Ramos (cell line): ENCODE measurements at regions not wholly inside any gene's neighbourhood (a gene's known extent, or its start where the extent isn't known, plus 50 kb on each side); places are given as distances from the start of the nearest gene placed in this dataset.
"Not testable (repeated sequence)": the region's sequence is repeated elsewhere in the genome, so short reads cannot be mapped to it uniquely, and the experiment has no call there.

Experiments
- in situ Hi-C: fragments of 300-500 bp; cut with MboI; formaldehyde crosslinking; loops from one replicate; pipeline ENCODE4 v1.14.3; 2022; ENCODE audit warnings: low sequenced_read_pairs; ENCODE audit not compliant: unreplicated experiment

GRCh38 chr6:71665931-71666330 lies 220.4 kb upstream of the RIMS1 start:
- in situ Hi-C loops: no loop called here

DNA sequence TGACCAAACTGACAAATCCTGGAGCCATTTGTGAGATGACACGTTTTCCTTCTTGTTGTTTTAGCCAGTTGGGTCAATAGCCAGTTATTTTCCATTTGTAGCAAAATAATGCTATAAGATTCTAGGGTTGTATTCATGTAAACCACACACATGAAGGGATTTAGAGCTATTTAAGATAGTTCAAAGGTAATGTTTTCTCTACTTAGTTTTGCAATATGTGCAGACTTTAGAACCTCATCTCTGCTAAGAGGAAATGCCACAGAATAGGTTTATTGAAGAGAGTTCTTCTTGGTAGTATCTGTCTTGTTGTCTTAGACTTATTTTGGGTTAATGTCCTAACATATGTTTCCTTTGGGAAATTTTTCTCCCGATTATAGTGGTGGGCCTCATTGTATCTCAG lies 213.5 kb upstream of the RIMS1 start:
- in situ Hi-C loops: no loop called here

DNA sequence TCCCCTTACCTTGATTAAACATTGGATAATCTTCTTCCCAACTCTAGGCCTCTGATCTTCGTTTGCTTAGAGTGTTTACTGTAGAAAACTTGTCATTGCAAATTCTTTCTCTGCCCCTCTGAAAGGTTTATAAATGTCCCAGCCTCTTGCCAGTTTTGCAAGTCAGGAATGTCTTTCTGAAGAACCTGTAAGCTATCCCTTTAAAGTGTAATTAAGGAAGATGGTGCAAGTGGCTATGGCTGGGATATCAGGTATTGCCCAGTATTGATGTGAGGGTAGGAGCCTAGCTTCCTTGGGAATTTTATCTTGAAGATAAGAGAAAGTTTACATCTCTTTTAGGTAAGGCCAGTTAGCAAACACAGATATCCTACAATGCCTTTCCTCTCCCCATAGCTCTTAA lies 211.0 kb upstream of the RIMS1 start:
- in situ Hi-C loops: no loop called here

GRCh38 chr6:71676298-71676697 lies 210.1 kb upstream of the RIMS1 start:
- in situ Hi-C loops: no loop called here

DNA sequence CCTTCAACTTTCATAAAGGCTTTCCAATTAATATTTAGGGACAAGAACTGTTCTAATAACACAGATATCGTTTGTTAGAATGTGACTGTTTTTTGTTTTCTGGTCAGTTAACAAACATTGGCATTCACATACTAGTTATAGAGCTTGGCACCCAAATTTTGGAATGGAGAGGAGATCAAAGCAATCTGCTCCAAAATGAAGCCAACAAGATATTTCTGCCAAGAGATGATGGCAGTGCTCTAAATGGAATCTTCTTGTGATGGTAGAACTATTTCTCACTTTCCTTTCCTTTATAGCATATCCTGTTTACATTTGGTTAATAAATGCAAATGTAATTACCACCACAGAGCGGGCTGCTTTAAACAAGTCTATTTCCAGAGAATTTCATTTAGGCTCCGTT lies 208.3 kb upstream of the RIMS1 start:
- in situ Hi-C loops: no loop called here

DNA sequence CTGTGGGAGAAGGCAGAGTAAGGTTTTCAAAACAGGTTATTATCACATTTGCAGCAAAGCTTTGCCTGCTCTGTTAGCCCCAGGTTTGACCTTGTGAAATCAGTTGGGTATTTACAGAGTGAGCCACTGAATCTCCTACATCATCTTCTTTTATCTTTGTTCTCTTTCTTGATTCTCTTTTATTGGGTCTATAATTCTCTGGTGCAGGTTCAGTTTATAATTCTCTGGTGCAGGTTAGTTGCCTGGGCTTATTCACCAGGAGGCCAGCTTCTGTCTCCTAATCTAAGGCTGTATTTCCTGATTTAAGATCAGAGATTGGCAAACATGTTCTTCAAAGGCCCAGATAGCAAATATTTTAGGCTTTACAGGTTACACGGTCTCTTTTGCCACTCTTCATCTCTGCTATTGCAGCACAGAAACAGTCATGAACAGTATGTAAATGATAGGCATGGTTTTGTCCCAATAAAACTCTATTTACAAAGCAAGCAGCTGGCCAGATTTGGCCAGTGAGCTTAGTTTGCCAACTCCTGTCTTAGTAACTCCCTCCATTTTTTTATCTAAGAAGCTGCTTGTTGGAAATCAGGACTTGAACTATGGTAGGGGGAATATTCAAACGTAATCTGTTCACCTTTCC lies 205.0 kb upstream of the RIMS1 start:
- in situ Hi-C loops: no loop called here

DNA sequence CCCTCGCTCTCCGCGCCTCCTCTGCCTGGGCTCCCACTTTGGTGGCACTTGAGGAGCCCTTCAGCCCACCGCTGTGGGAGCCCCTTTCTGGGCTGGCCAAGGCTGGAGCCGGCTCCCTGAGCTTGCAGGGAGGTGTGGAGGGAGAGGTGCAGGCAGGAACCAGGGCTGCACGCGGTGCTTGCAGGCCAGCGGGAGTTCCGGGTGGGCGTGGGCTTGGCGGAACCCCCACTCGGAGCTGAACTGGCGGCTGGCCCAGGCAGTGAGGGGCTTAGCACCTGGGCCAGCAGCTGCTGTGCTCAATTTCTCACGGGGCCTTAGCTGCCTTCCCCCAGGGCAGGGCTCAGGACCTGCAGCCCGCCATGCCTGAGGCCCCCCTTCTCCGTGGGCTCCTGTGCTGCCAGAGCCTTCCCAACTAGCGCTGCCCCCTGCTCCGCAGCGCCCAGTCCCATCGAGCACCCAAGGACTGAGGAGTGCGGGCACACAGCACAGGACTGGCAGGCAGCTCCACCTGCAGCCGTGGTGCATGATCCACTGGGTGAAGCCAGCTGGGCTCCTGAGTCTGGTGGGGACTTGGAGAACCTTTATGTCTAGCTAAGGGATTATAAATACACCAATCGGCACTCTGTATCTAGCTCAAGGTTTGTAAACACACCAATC lies 200.2 kb upstream of the RIMS1 start:
- in situ Hi-C loops: not testable (repeated sequence)

DNA sequence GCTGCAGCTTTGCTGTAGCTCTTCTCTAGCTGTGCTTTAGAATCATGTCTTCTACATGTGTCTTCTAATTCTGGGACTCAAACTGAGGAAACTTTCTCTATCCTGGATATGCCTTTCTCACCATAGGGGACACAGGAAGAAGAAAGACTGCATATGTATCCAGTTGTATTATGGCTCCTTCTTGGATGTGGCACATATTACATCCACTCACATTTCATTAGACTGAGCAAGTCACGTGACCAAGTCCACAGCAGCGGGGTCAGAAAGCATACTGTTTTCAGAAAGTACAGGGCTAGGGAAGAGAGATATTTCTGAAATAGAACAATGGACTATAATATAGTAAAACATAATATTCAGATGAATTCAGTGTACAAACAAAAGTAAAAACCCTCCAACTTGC lies 187.6 kb upstream of the RIMS1 start:
- in situ Hi-C loops: no loop called here

- in situ Hi-C loops: no loop called here
Observed at GRCh38 chr6:71706523-71706922, 179.8 kb upstream of the RIMS1 start.

- in situ Hi-C loops: no loop called here
Observed at GRCh38 chr6:71707059-71707458, 179.3 kb upstream of the RIMS1 start.

GRCh38 chr6:71720705-71721104 lies 165.6 kb upstream of the RIMS1 start:
- in situ Hi-C loops: no loop called here

GRCh38 chr6:71721642-71722041 lies 164.7 kb upstream of the RIMS1 start:
- in situ Hi-C loops: no loop called here

DNA sequence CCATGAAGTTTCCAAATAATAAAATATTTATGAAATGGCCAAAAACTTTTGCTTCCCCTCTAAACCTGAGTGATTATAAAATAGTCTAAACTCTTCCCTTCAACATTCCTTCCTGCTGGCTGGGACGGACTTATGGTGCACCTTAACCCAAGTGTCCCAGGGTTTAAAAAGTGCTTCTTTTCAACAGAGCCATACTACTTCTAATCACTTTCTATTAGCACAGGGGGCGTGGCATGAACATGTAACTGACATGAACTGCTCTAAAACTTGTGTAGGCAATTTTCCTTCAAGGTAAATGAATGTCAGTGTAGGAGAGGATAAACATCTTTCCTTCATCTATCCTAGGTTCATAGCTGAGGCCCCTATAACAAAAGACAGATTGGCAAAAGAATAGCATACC lies 163.6 kb upstream of the RIMS1 start:
- in situ Hi-C loops: no loop called here

- in situ Hi-C loops: no loop called here
Observed at GRCh38 chr6:71724456-71725125, 161.8 kb upstream of the RIMS1 start.

- in situ Hi-C loops: no loop called here
Observed at GRCh38 chr6:71725126-71725470, 161.3 kb upstream of the RIMS1 start.

- in situ Hi-C loops: no loop called here
Observed at GRCh38 chr6:71726121-71726520, 160.2 kb upstream of the RIMS1 start.

DNA sequence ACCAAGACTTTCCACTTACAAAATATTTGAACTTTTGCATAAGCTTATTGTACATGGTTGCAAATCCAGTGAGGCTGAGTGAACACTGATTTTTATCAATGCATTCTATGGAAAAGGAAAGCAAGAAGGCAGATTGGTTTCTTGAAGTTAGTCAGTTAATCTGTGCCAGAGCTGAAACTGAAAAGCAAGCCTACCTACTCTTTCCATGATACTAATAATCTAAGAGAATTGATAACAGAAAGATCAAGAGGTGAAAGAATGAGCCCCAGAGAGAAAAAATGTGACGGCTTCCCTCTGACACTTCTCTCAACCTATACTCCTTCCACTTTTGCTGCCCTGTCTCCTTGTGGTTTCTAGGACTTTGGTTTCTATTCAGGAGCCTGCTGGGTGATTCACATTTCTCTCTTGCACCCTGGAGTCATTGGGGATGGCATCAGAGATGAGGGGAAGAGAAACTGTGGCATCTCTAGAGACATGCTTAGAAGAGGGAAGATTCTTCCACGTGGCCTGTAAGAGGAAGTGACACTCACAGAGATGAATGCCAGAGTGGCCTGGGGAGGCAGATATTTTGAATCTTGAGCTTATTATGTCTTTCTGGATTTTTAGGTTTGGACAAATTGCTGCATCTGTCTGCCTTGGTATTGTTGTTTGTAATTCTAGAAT lies 158.6 kb upstream of the RIMS1 start:
- in situ Hi-C loops: no loop called here

DNA sequence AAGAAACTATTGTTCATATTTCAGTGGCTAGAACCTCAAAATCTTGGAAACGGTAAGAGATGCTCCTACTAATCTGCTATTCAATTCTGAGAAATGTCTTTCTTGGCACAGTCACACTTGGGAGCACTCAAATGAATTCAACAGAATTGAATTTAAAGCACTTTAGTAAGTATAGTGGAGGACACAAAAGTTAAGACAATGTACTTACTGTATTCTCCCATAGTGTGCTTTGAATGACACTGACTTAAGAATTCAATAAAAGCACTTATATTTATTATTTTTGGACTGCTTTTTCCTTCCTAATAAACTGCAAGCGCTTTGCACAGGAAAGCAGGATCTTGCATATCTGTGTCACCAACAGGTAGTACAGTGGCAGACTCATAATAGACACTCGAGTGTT lies 156.1 kb upstream of the RIMS1 start:
- in situ Hi-C loops: no loop called here

DNA sequence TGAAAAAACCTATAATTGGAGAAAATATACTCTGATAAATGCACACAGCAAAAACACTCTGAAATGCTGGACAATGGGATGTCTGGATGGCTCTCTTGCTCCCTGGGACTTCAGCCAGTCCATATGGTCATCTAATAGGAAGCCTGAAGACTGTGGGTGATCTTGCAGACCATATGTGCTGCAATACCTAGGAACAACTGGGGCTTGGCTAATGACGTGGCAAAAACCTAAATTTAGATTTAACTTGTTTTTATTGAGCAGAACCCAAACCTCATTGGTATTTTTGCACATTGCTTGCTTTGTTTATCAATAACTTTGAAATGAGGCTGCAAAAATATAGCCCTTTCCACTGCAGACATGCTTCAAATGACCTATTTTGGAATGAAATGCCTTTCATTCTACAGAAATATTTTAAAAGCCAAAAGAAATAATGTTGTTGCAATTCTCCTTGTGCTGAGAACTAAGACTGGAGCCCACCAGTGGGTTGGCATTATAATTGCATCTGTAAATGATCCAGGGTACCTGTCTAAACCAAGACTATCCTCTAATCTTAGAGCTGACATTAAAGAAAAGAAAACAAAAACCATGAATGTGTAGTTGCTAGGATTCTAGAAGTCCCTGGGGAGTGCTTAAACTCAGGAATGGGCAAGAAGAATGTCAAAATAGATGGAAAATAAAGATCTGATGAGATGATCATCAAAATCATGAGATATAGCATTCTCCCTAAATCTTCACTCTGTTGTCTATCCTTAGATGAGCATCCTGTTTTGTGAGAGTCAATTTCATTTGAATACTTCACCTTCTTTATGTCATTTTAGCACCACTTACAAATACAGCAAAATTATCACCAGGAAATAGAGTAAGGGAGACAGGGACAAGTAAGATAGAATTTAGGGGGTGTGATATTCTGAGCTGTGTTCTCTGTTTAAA lies 152.1 kb upstream of the RIMS1 start:
- in situ Hi-C loops: no loop called here

DNA sequence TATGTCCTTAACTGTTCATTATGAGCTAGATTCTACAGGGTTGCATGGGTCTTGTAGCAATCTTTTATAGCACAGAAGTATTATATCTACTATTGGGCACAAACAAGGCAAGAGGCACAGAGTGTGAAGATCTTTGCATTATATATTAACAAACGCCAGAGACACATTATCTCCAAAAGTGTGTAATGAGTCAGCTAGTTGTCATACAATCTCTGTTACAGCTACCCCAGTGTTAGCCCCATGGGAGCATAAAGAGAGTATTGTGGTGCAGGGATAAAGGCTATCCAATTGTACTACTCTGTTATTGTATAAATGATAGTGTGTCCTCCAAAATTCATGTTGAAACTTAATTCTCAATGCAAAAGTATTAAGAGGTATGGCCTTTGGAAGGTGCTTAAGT lies 148.4 kb upstream of the RIMS1 start:
- in situ Hi-C loops: no loop called here
